H1 (cell line): ENCODE measurements at regions not wholly inside any gene's neighbourhood (a gene's known extent, or its start where the extent isn't known, plus 50 kb on each side); places are given as distances from the start of the nearest gene placed in this dataset.

Experiments
- ASH2L ChIP-seq: fragments of 200-600, 300-600 bp; sonication (generic); IDR thresholded peaks from one replicate; pipeline ENCODE4 v1.7.1; 2017; ENCODE audit warnings: low read length
- GTF2F1 ChIP-seq: IDR thresholded peaks from 2 replicates; pipeline ENCODE4 v1.6.1; 2012; ENCODE audit warnings: low read depth, low read length, improper control_type of control experiment, borderline replicate concordance
- NRF1 ChIP-seq: IDR thresholded peaks from 2 replicates; pipeline ENCODE4 v1.6.1; 2011; ENCODE audit warnings: mild to moderate bottlenecking, low read depth, low read length, improper control_type of control experiment
- RXRA ChIP-seq: IDR thresholded peaks from 2 replicates; pipeline ENCODE4 v1.6.1; 2011; ENCODE audit warnings: low read depth, mild to moderate bottlenecking, low read length, moderate library complexity; ENCODE audit not compliant: insufficient read depth
- SIN3A ChIP-seq, 2 experiments: IDR thresholded peaks in 1 of 2; conservative IDR thresholded peaks in 1 of 2; 2 replicates each; pipeline ENCODE4 v1.6.1; 2011 to 2012; ENCODE audit warnings: low read length in 2 of 2, improper control_type of control experiment in 1 of 2, low read depth in 1 of 2, mild to moderate bottlenecking in 1 of 2
- TEAD4 ChIP-seq: IDR thresholded peaks from 2 replicates; pipeline ENCODE4 v1.6.1; 2012; ENCODE audit warnings: low read depth, low read length, inconsistent platforms, mixed read lengths

DNA sequence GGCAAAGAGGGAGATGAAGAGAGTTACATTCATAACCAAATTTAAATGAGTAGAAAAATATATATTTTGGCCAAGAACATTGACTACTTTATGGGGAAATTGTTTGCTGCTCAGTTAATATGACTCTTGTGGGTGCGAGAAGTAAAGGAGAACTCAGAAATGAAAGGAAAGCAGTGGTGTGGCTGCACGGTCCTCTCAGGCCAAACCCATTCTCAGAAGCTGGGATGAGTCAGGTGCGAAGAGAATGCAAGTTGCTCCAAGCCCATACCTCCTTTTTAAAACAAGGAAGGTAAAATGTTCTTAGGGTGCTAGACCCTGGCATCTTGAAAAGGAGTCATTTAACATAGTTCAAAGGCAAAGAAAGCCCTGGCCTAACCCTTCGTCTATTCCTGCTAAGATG lies 258.6 kb downstream of the RAD51AP2 start (continued):
- TF ChIP-seq GTF2F1 (no peak), SIN3A (conservative IDR thresholded peaks at IDR 0.05 in 1 of 2, IDR thresholded peaks at IDR 0.05 in 1 of 2; ENCODE audit: low read depth in 1 of 2, low read length in 2 of 2) (no peak), NRF1 (no peak), ASH2L (no peak), RXRA (no peak), TEAD4 (no peak)
- TF ChIP-seq, all 59 proteins: peak for 0
